Small intestine (tissue), 7 donors: ENCODE measurements at regions not wholly inside any gene's neighbourhood (a gene's known extent, or its start where the extent isn't known, plus 50 kb on each side); places are given as distances from the start of the nearest gene placed in this dataset.

Source experiments
- DNase-seq, 2 donors: peaks; one replicate each; pipeline versions ENCODE4 v3.0.0 to v3.0.0-alpha.2; 2013
- FAIRE-seq: peaks from 2 replicates; lab custom pipeline; 2012; peaks lifted over from hg19 to GRCh38; lab: Jason Lieb, UNC
- H3K27ac ChIP-seq, 3 donors: one replicate each; pipeline ENCODE4 v1.5.1; 2013; ENCODE audit warnings: low read length in 2 of 3, mild to moderate bottlenecking in 2 of 3, control low read depth in 1 of 3, inconsistent platforms in 1 of 3, low read depth in 1 of 3, moderate library complexity in 1 of 3
- H3K27me3 ChIP-seq, 3 donors: one replicate each; pipeline ENCODE4 v1.6.1; 2013; ENCODE audit warnings: low read length in 3 of 3, inconsistent platforms in 1 of 3; ENCODE audit not compliant: control insufficient read depth in 3 of 3, insufficient read depth in 3 of 3
- H3K36me3 ChIP-seq, 3 donors: one replicate each; pipeline ENCODE4 v1.6.1; 2013; ENCODE audit warnings: low read length in 3 of 3, inconsistent platforms in 1 of 3, low read depth in 1 of 3, mild to moderate bottlenecking in 1 of 3, moderate library complexity in 1 of 3; ENCODE audit not compliant: control insufficient read depth in 3 of 3, insufficient read depth in 2 of 3
- H3K4me1 ChIP-seq, 3 donors: one replicate each; pipeline ENCODE4 v1.6.1; 2013; ENCODE audit warnings: low read length in 2 of 3, inconsistent platforms in 1 of 3, low read depth in 1 of 3, mild to moderate bottlenecking in 1 of 3, moderate library complexity in 1 of 3; ENCODE audit not compliant: control insufficient read depth in 3 of 3, insufficient read depth in 2 of 3
- H3K4me3 ChIP-seq, 3 donors: one replicate each; pipeline ENCODE4 v1.5.1; 2013; ENCODE audit warnings: low read length in 3 of 3, control low read depth in 1 of 3, inconsistent platforms in 1 of 3, low read depth in 1 of 3, mild to moderate bottlenecking in 1 of 3, moderate library complexity in 1 of 3
- H3K9me3 ChIP-seq, 2 donors: one replicate each; pipeline ENCODE4 v1.6.1; 2013; ENCODE audit warnings: low read depth in 1 of 2, low read length in 1 of 2; ENCODE audit not compliant: control insufficient read depth in 2 of 2, insufficient read depth in 1 of 2
- WGBS, 3 donors: extraction: QIAGEN DNeasy Blood & Tissue Kit; methylation state at CpG; one replicate each; pipeline ENCODE4 v1.1.7; 2013; 5-methylcytosine and 5-hydroxymethylcytosine counted together
- donor health status: healthy with polysubstance abuse.
- donor health status: control.
- donor health status: control.
- donor health status: Bipolar disorder and iron deficiency.
- donor health status: healthy.

DNA sequence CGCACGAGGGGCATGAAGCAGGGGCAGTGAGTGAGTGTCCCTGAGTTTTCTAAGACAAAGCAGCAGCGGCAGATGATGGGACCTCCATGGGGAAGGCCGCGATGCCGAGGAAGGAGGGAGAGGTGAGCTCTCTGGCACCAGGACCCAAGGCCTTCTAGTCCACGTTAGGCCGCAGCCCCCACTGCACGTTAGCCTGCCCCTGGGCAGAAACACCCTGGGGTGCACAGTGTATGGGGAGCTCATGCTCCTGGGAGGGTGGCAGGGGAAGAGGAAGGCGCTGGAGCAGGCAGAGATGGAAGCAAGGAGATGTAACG lies 97.3 kb upstream of the IKZF1 start:
- DNase-seq (no peak), FAIRE-seq (no peak)
- no peak overlapping the region for H3K27ac ChIP-seq
- H3K36me3 ChIP-seq = no peaks in the 10 kb centered on the region
- H3K4me1 ChIP-seq = no peaks in the 10 kb centered on the region
- no peaks in the 10 kb centered on the region for H3K9me3 ChIP-seq
- H3K4me3 ChIP-seq = no peak overlapping the region
- WGBS, 3 donors = 90 to 91% (median 91%) methylated on average over 11 of the region's 11 CpGs
- H3K27me3 ChIP-seq = peaks cover 0 to 6% (median 0%) of the 10 kb centered on the region in 3 donors

DNA sequence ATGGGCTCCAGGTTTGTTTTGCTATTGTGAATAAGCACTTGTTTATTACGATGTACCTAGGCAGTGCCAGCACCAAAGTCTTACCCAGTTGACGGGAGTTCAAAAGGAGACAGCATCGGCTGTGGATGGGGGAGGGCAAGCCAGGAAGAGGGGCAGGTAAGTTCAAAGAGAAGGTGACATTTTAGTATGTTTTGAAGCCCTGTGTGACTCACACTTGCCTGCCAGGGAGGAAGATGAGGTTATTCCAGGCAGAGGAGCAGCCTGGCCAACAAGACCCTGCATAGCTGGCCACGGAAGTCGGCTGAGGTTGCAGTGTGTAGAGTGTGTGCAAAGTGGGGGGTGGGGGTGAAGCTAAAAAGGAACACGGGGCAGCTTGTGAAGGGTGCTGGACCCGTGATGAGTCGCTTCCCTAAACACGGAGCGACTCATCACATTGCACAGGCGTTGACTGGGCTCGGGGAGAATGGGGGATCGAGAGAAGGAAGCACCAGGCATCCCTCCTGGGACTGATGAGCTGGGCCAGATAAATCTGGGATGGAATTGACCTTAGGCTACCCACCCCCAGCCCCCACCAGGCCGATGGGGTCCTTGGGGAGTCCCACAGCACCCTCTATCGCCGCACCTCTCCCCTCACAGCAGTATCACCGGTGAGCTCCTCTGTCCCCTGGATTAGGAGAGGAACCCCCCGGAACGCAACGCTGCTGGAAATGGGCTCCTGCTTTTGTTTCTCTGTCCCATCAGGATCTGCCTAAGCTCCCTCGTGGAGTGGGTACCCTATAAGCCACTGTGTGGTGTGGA lies 97.9 kb upstream of the IKZF1 start:
- no peak overlapping the region for H3K4me3 ChIP-seq
- no peak overlapping the region for H3K27ac ChIP-seq
- WGBS, 3 donors = 69 to 79% (median 71%) methylated on average over 20 to 21 of the region's 21 CpGs
- FAIRE-seq (no peak), DNase-seq (peak in 1 of 2 donors; percentile 24)
- no peaks in the 10 kb centered on the region for H3K4me1 ChIP-seq
- peaks cover 0 to 6% (median 0%) of the 10 kb centered on the region in 3 donors for H3K27me3 ChIP-seq
- no peaks in the 10 kb centered on the region for H3K9me3 ChIP-seq
- no peaks in the 10 kb centered on the region for H3K36me3 ChIP-seq

DNA sequence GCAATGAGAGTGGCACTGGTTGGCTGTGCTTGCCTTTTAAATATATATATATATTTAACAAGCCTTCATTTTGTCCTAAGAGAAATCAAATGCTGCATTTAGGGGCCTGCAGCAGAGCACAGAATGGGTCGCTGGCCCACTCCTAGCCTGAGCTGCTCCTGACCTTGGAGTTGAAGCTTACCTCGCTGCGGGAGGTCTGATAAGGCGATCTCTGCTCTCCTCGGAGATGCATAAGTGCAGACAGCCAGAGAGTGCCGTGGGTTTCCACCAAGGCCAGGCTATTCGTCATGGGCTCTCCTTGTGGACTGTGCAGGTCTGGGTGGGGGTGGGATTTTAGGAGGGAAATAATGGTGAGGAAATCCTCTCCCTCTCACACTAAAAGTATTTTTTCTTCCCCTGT lies 99.5 kb upstream of the IKZF1 start:
- 48 to 65% (median 53%) methylated on average over 7 of the region's 7 CpGs for WGBS, 3 donors
- H3K4me1 ChIP-seq = no peaks in the 10 kb centered on the region
- DNase-seq (no peak), FAIRE-seq (no peak)
- no peak overlapping the region for H3K4me3 ChIP-seq
- H3K27ac ChIP-seq = no peak overlapping the region
- H3K9me3 ChIP-seq = no peaks in the 10 kb centered on the region
- H3K36me3 ChIP-seq = no peaks in the 10 kb centered on the region
- peaks cover 0 to 4% (median 0%) of the 10 kb centered on the region in 3 donors for H3K27me3 ChIP-seq

DNA sequence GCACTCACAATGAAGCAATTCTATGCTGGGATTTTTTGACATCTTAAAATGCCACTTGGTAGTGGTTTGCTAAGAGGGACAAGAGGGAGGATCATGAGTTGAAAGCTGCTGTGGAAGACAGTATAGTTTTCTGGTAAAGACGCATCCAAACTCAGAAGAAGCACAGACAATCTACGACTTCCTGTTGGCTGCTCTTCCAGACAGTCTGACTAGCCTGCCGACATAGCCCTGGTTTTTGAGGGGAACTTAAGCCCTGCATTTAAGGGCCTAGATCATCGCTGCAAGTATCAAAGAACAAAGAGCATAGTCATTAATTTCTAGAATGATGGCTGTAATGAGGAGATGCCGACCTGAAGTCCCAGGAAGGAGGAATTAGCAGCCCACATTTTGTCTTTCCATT lies 99.9 kb upstream of the IKZF1 start:
- Histone ChIP-seq H3K27ac (no peak overlapping the region), H3K4me3 (no peak overlapping the region), H3K36me3 (no peaks in the 10 kb centered on the region), H3K9me3 (no peaks in the 10 kb centered on the region), H3K27me3 (peaks cover 0 to 3% (median 0%) of the 10 kb centered on the region in 3 donors), H3K4me1 (no peaks in the 10 kb centered on the region)
- DNase-seq (no peak), FAIRE-seq (no peak)
- 50 to 65% (median 62%) methylated on average over 5 of the region's 5 CpGs for WGBS, 3 donors

DNA sequence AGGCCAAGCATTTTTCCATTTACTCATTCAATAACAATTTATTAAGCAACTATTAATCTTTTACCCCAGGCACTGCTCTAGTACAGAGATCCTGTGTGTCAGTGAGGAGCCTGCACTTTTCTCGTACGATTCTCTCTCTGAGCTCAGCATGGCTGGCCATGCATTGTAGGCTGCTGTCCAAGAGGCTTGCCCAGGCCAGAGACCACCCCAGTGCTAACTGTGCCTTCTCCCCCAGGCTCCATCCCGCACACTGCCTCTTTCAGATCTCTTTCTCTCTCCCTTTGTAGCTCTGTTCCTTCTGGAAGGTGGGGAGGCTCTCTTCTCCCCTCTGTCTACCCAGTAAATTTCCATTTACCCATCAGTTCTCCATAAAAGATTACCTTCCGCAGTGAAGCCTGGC lies 101.0 kb upstream of the IKZF1 start:
- peaks cover 0 to 3% (median 0%) of the 10 kb centered on the region in 3 donors for H3K27me3 ChIP-seq
- H3K4me3 ChIP-seq = no peak overlapping the region
- H3K4me1 ChIP-seq = no peaks in the 10 kb centered on the region
- WGBS, 3 donors = 83 to 87% (median 86%) methylated on average over 4 of the region's 4 CpGs
- H3K36me3 ChIP-seq = no peaks in the 10 kb centered on the region
- DNase-seq (no peak), FAIRE-seq (no peak)
- H3K27ac ChIP-seq = no peak overlapping the region
- no peaks in the 10 kb centered on the region for H3K9me3 ChIP-seq

DNA sequence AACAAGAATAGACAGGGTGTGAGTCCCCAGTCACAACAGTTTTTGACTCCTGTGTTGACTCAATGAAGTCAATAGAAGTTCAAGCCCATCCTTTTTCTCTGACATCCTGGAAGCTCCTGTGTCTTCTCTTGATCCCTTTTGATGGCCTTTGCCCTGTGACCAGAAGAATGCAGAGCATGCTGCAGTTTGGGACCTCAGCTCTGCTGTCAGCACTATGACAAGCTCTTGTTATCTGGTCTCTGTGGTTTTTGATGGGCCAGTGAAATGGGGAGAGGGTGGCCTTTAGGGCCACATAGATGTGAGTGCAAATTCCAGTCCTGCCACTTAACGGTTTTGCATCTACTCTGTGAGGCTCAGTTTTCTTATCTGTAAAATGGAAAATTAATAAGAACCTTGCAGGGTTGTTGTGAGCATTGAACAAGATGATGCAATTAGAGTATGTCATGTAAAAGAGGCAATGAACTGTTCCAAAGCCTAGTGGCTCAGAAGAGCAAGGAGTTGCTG lies 102.4 kb upstream of the IKZF1 start:
- H3K27me3 ChIP-seq = peaks cover 0 to 3% (median 0%) of the 10 kb centered on the region in 3 donors
- no peak overlapping the region for H3K27ac ChIP-seq
- no peaks in the 10 kb centered on the region for H3K9me3 ChIP-seq
- H3K4me3 ChIP-seq = no peak overlapping the region
- DNase-seq (no peak), FAIRE-seq (no peak)
- H3K4me1 ChIP-seq = peaks cover 0 to 2% (median 0%) of the 10 kb centered on the region in 3 donors
- no peaks in the 10 kb centered on the region for H3K36me3 ChIP-seq
- 31 to 75% (median 63%) methylated on average over 1 of the region's 1 CpG for WGBS, 3 donors

DNA sequence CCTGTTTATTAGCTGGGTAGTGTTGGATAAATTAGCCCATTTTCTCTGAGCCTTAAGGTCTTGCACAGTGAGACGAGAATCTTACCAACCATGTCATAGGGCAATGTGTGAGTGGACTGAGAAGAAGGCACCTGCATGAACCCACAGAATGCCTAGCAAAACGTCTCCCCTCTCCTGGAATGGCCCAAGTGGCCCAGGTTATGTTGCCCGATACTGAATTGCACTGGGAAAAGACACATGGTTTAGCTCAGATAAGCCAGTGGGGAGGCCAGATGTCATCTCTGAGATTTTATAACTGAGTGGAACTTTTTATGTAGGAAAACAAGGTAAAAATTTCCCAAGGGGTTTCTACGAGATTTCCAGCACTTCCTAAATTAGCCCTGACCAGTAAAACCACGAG lies 104.7 kb upstream of the IKZF1 start:
- Histone ChIP-seq H3K27me3 (peaks cover 0 to 3% (median 0%) of the 10 kb centered on the region in 3 donors), H3K9me3 (no peaks in the 10 kb centered on the region), H3K36me3 (no peaks in the 10 kb centered on the region), H3K27ac (no peak overlapping the region), H3K4me1 (peaks cover 0 to 3% (median 0%) of the 10 kb centered on the region in 3 donors), H3K4me3 (no peak overlapping the region)
- 55 to 56% (median 56%) methylated on average over 5 of the region's 5 CpGs for WGBS, 3 donors
- DNase-seq (no peak), FAIRE-seq (no peak)

DNA sequence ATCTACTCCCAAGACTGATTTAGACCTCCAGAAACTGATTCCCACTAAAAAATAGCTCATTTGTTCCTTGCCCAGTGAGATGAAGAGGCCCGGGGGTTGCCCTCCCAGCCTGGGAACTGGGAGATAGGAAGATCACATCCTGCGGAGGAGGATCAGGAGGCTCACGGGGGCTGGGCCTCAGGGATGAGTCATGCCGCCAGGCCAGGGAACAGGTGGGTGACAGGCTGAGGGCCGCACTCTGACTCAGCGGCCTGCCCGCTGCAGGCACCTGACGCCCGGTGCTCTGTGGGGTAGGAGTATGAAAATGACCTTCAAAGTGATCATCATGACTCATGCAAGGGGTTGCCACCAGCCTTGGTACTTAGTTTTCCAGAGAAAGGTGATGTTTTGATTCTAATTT lies 104.5 kb upstream of the ZPBP start:
- Histone ChIP-seq H3K27me3 (peaks cover 0 to 4% (median 0%) of the 10 kb centered on the region in 3 donors), H3K27ac (no peak overlapping the region), H3K4me3 (no peak overlapping the region), H3K4me1 (peaks cover 0 to 3% (median 0%) of the 10 kb centered on the region in 3 donors), H3K36me3 (no peaks in the 10 kb centered on the region), H3K9me3 (no peaks in the 10 kb centered on the region)
- no peak for FAIRE-seq
- WGBS, 3 donors = 47 to 58% (median 50%) methylated on average over 9 of the region's 9 CpGs
- DNase-seq = peak in 1 of 2 donors; percentile 65
